GM19043 (cell line): ENCODE measurements at regions not wholly inside any gene's neighbourhood (a gene's known extent, or its start where the extent isn't known, plus 50 kb on each side); places are given as distances from the start of the nearest gene placed in this dataset.

Experiments used
- ATAC-seq: cut with Tn5 transposase; IDR thresholded peaks from one replicate; pipeline ENCODE4 v1.9.1; 2021; ENCODE audit warnings: low read depth; ENCODE audit not compliant: unreplicated experiment

GRCh38 chr2:118223992-118224894 lies 136.0 kb downstream of the INSIG2 start:
- peak; percentile 35 for ATAC-seq

GRCh38 chr2:118223511-118223991 lies 135.3 kb downstream of the INSIG2 start:
- ATAC-seq = peak; percentile 4

- ATAC-seq = no peak
Measured at GRCh38 chr2:118222672-118223421, 134.6 kb downstream of the INSIG2 start.

GRCh38 chr2:118222273-118222594 lies 134.0 kb downstream of the INSIG2 start:
- no peak for ATAC-seq

- peak; percentile 46 for ATAC-seq
Measured at GRCh38 chr2:118221536-118222272, 133.4 kb downstream of the INSIG2 start.

- no peak for ATAC-seq
Measured at GRCh38 chr2:118219611-118220010, 131.3 kb downstream of the INSIG2 start.

GRCh38 chr2:118216224-118216623 lies 128.0 kb downstream of the INSIG2 start:
- no peak for ATAC-seq

- ATAC-seq = no peak
Measured at GRCh38 chr2:118209727-118210126, 121.5 kb downstream of the INSIG2 start.

GRCh38 chr2:118207889-118208288 lies 119.6 kb downstream of the INSIG2 start:
- no peak for ATAC-seq

- peak; percentile 91 for ATAC-seq
Measured at GRCh38 chr2:118202707-118203303, 114.5 kb downstream of the INSIG2 start.

GRCh38 chr2:118198268-118198667 lies 110.0 kb downstream of the INSIG2 start:
- ATAC-seq = no peak

- ATAC-seq = no peak
Measured at GRCh38 chr2:118197011-118197675, 108.9 kb downstream of the INSIG2 start.

GRCh38 chr2:118190474-118190873 lies 102.2 kb downstream of the INSIG2 start:
- no peak for ATAC-seq

GRCh38 chr2:118186858-118187254 lies 98.6 kb downstream of the INSIG2 start:
- ATAC-seq = no peak

- ATAC-seq = peak; percentile 85
Measured at GRCh38 chr2:118186110-118186857, 98.0 kb downstream of the INSIG2 start.

- ATAC-seq = peak; percentile 72
Measured at GRCh38 chr2:118185210-118186109, 97.2 kb downstream of the INSIG2 start.

- no peak for ATAC-seq
Measured at GRCh38 chr2:118183381-118183780, 95.1 kb downstream of the INSIG2 start.

GRCh38 chr2:118179445-118179844 lies 91.2 kb downstream of the INSIG2 start:
- ATAC-seq = no peak
